LNCaP clone FGC (cell line): ENCODE measurements at regions not wholly inside any gene's neighbourhood (a gene's known extent, or its start where the extent isn't known, plus 50 kb on each side); places are given as distances from the start of the nearest gene placed in this dataset.
"Not testable (repeated sequence)": the region's sequence is repeated elsewhere in the genome, so short reads cannot be mapped to it uniquely, and the experiment has no call there.

Experiments
- DNase-seq: peaks from one replicate; pipeline ENCODE4 v3.0.0-alpha.2; 2011; ENCODE audit warnings: low read depth
- H3K4me3 ChIP-seq: 2 replicates; pipeline ENCODE4 v1.5.1; 2011; ENCODE audit warnings: mild to moderate bottlenecking, low read depth, low read length, control low read depth
- TF ChIP-seq, protein P1 (sequence below): IDR thresholded peaks from 2 replicates; pipeline ENCODE4 v1.5.1; 2012; ENCODE audit warnings: mild to moderate bottlenecking; ENCODE audit not compliant: control insufficient read depth, insufficient read depth; ENCODE audit errors: extremely low read depth

DNA sequence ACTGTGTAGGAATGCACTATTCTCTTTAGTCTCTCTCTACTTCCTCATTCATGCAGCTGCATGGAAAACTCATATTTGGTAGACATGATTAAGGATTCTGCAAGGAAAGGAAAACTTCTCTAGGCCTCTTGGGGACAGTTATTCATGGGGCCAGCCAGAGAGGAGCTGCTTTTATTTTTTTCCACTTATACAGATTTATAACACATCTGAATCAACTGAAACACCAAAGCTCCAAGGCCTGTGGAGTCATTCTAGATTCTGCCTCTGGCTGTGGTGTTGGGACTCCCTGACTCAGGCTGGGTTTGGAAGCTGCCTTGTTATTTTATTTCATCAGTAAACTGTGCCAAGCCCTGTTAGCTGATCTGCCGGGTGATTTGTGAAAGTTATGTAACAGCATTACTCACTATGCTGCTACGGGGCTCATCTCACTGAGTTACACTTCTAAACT is 83.9 kb upstream of the EDEM3 start:
- TF ChIP-seq, protein P1, sequence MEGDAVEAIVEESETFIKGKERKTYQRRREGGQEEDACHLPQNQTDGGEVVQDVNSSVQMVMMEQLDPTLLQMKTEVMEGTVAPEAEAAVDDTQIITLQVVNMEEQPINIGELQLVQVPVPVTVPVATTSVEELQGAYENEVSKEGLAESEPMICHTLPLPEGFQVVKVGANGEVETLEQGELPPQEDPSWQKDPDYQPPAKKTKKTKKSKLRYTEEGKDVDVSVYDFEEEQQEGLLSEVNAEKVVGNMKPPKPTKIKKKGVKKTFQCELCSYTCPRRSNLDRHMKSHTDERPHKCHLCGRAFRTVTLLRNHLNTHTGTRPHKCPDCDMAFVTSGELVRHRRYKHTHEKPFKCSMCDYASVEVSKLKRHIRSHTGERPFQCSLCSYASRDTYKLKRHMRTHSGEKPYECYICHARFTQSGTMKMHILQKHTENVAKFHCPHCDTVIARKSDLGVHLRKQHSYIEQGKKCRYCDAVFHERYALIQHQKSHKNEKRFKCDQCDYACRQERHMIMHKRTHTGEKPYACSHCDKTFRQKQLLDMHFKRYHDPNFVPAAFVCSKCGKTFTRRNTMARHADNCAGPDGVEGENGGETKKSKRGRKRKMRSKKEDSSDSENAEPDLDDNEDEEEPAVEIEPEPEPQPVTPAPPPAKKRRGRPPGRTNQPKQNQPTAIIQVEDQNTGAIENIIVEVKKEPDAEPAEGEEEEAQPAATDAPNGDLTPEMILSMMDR = no peak
- H3K4me3 ChIP-seq = no peak overlapping the region
- DNase-seq = peak; percentile 75

DNA sequence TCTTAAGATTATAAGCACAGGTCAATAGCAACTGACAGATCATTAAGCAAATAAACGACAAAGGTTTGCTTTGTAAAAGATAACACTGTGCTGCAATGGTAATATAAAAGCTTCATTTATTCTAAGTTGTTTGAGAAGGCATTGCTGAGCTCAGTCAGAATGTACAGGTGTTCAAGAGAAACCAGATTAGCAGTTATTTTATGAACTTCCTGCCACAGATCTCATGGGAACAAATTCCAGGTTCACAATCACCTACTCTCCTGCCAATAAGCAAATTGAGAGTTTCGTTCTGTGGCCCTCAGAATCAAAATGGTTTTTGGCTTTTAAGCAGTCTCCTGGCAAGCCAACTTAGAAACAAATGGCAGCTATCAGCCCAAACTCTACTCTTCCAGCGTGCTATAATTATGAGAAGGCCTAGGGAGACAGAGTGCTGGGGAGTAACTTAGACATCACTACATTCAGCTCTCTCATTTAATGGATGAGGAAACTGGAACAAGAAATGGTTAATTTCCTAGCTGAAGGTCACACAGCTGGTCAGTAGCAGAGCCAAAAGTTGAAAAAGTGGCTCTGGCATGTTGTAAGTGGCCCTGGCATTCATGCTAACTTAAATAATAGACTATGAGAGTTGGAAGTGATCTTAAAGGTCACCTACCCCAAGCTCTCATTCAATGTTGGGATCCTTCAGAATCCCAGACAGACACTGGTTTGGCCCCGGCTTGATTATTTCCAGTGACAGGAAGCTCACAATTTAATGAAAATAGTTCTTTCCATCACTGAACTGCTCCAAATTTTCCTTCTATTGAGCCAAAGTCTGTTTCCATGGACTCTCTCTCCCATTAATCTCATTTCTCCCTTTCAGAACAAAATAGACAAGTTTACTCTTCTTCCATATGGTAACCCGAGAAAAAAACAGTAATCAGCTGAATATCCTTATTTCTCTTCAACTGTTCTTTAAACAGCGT is 82.6 kb upstream of the EDEM3 start:
- H3K4me3 ChIP-seq = no peak overlapping the region
- peak; percentile 89 for DNase-seq
- TF ChIP-seq, protein P1 = no peak

DNA sequence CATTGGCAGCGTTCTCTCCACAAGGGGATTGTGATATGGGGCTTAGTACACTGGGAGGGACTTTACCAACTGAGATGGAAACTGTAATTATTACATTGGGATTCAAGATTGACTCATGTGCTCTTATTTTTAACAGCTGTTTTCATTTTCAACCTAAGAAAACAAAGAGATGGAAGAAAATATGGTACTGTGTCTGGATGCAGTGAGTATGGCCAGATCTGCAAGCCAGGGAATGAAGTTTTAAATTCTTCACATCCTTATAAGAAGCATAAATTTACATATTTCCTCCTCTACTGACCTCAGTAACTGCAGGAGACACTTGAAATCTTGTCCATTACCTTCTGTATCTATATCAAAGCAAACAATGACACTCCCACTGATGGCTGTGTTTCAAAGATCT is 81.5 kb upstream of the EDEM3 start:
- no peak for DNase-seq
- TF ChIP-seq, protein P1 = no peak
- H3K4me3 ChIP-seq = no peak overlapping the region

DNA sequence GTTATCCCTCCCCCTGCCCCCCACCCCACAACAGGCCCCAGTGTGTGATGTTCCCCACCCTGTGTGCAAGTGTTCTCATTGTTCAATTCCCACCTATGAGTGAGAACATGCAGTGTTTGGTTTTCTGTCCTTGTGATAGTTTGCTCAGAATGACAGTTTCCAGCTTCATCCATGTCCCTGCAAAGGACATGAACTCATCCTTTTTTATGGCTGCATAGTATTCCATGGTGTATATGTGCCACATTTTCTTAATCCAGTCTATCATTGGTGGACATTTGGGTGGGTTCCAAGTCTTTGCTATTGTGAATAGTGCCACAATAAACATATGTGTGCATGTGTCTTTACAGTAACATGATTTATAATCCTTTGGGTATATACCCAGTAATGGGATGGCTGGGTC is 79.3 kb upstream of the EDEM3 start:
- not testable (repeated sequence) for H3K4me3 ChIP-seq

DNA sequence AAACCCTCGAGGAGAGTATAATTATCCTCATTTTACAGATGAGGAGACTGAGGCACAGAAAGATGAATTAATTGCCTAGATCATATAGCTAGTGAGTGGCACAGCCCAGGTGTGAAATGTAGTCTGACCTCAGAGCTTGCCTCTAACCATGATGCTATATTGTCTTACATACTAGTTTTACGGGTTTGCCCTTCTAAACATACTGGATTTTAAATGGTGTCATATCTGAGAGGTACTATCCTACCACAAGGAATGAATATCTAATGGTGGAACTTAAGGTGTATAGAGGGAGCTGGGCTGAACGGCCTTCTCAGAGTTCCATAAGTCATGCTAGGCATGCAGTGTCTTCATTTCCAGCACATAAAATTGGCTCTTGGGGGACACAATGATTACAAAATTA is 77.9 kb upstream of the EDEM3 start:
- no peak for DNase-seq
- no peak overlapping the region for H3K4me3 ChIP-seq
- TF ChIP-seq, protein P1 = no peak

More for the DNA sequence above, 79.3 kb upstream of the EDEM3 start:
- DNase-seq = not testable (repeated sequence)

DNA sequence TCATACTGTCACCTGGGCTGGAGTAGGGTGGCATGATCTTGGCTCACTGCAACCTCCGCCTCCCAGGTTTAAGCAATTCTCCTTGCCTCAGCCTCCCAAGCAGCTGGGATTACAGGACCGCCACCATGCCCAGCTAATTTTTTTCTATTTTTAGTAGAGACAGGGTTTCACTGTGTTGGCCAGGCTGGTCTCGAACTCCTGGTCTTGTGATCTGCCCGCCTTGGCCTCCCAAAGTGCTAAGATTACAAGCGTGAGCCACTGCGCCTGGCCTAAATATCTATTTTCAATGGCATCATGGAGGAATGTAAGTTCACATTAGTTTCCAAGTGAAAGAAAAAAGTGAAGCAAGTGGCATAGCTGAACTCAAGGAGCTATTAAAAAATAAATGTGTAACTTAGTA is 74.8 kb upstream of the EDEM3 start:
- not testable (repeated sequence) for H3K4me3 ChIP-seq, DNase-seq

DNA sequence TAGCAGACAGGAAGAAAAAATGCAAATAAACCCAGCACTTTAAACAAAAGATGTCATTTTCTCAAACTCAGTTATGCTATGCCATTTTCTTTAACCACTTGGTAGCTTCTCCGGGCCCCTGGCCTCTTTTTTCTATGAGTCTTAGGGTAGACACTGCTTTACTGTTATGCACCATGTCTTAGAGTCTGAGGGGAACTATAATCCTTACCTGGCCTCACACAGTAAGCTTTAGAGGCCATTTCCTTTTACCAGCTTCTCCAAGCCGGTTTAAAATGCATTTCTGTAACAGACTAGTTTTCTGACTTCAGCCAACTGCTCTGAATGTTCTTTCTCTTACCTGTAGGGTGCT is 73.7 kb upstream of the EDEM3 start:
- no peak overlapping the region for H3K4me3 ChIP-seq
- TF ChIP-seq, protein P1 = no peak
- DNase-seq = no peak
